ENCODE measurements at regions not wholly inside any gene's neighbourhood (a gene's known extent, or its start where the extent isn't known, plus 50 kb on each side); places are given as distances from the start of the nearest gene placed in this dataset.

- H3K9me3 ChIP-seq: no peaks in the 10 kb centered on the region
- H3K27me3 ChIP-seq: no peaks in the 10 kb centered on the region
- no peak overlapping the region for H3K4me3 ChIP-seq
- 74 to 77% methylated on average over 4 of the region's 4 CpGs for WGBS, 2 donors
- H3K27ac ChIP-seq: no peak overlapping the region
- ATAC-seq (ENCODE audit: low FRiP score in 2 of 2) (no peak), DNase-seq (no peak)
- H3K4me1 ChIP-seq: no peaks in the 10 kb centered on the region
- H3K36me3 ChIP-seq: no peaks in the 10 kb centered on the region
- TF ChIP-seq CTCF (IDR thresholded peaks at IDR 0.05) (no peak), POLR2AphosphoS5 (IDR thresholded peaks at IDR 0.05) (no peak), EP300 (IDR thresholded peaks at IDR 0.05) (no peak), POLR2A (IDR thresholded peaks at IDR 0.05) (no peak)
Measured at GRCh38 chr12:61531195-61531594, 729.0 kb upstream of the USP15 start.

GRCh38 chr12:61536117-61536516 is 724.1 kb upstream of the USP15 start:
- no peak overlapping the region for H3K4me3 ChIP-seq
- no peaks in the 10 kb centered on the region for H3K9me3 ChIP-seq
- DNase-seq: no peak
- no peak for TF ChIP-seq EP300 (IDR thresholded peaks at IDR 0.05)
- no peak for TF ChIP-seq CTCF (IDR thresholded peaks at IDR 0.05)
- TF ChIP-seq POLR2A (IDR thresholded peaks at IDR 0.05): no peak
- no peak for TF ChIP-seq POLR2AphosphoS5 (IDR thresholded peaks at IDR 0.05)
- H3K4me1 ChIP-seq: no peaks in the 10 kb centered on the region
- no peaks in the 10 kb centered on the region for H3K36me3 ChIP-seq
- no peaks in the 10 kb centered on the region for H3K27me3 ChIP-seq
- H3K27ac ChIP-seq: no peak overlapping the region
- 88 to 94% methylated on average over 3 of the region's 3 CpGs for WGBS, 2 donors
- no peak for ATAC-seq (ENCODE audit: low FRiP score in 2 of 2)

GRCh38 chr12:61536525-61536924 is 723.7 kb upstream of the USP15 start:
- ATAC-seq (ENCODE audit: low FRiP score in 2 of 2) (no peak), DNase-seq (no peak)
- H3K36me3 ChIP-seq: no peaks in the 10 kb centered on the region
- H3K4me1 ChIP-seq: no peaks in the 10 kb centered on the region
- no peak for TF ChIP-seq CTCF (IDR thresholded peaks at IDR 0.05)
- TF ChIP-seq POLR2A (IDR thresholded peaks at IDR 0.05): no peak
- TF ChIP-seq POLR2AphosphoS5 (IDR thresholded peaks at IDR 0.05): no peak
- TF ChIP-seq EP300 (IDR thresholded peaks at IDR 0.05): no peak
- no peak overlapping the region for H3K4me3 ChIP-seq
- no peak overlapping the region for H3K27ac ChIP-seq
- no peaks in the 10 kb centered on the region for H3K9me3 ChIP-seq
- 74 to 78% methylated on average over 3 of the region's 3 CpGs for WGBS, 2 donors
- H3K27me3 ChIP-seq: no peaks in the 10 kb centered on the region

- no peak for DNase-seq
- TF ChIP-seq CTCF (IDR thresholded peaks at IDR 0.05) (no peak), POLR2A (IDR thresholded peaks at IDR 0.05) (no peak), POLR2AphosphoS5 (IDR thresholded peaks at IDR 0.05) (no peak), EP300 (IDR thresholded peaks at IDR 0.05) (no peak)
- Histone ChIP-seq H3K36me3 (no peaks in the 10 kb centered on the region), H3K27ac (no peak overlapping the region), H3K4me1 (no peaks in the 10 kb centered on the region), H3K27me3 (no peaks in the 10 kb centered on the region), H3K9me3 (no peaks in the 10 kb centered on the region), H3K4me3 (no peak overlapping the region)
- no peak for ATAC-seq (ENCODE audit: low FRiP score in 2 of 2)
- 87 to 92% methylated on average over 2 of the region's 2 CpGs for WGBS, 2 donors
Measured at GRCh38 chr12:61538951-61539350, 721.3 kb upstream of the USP15 start.

- H3K27ac ChIP-seq: no peak overlapping the region
- H3K4me3 ChIP-seq: no peak overlapping the region
- no peaks in the 10 kb centered on the region for H3K9me3 ChIP-seq
- no peaks in the 10 kb centered on the region for H3K36me3 ChIP-seq
- DNase-seq (no peak), ATAC-seq (ENCODE audit: low FRiP score in 2 of 2) (no peak)
- no peak for TF ChIP-seq CTCF (IDR thresholded peaks at IDR 0.05)
- TF ChIP-seq POLR2AphosphoS5 (IDR thresholded peaks at IDR 0.05): no peak
- WGBS, 2 donors: 61 to 69% methylated on average over 3 of the region's 3 CpGs
- no peaks in the 10 kb centered on the region for H3K4me1 ChIP-seq
- H3K27me3 ChIP-seq: no peaks in the 10 kb centered on the region
Measured at GRCh38 chr12:61542551-61542950, 717.7 kb upstream of the USP15 start.
